ENCODE measurements at regions not wholly inside any gene's neighbourhood (a gene's known extent, or its start where the extent isn't known, plus 50 kb on each side); places are given as distances from the start of the nearest gene placed in this dataset.
"Not testable (repeated sequence)": the region's sequence is repeated elsewhere in the genome, so short reads cannot be mapped to it uniquely, and the experiment has no call there.

DNA sequence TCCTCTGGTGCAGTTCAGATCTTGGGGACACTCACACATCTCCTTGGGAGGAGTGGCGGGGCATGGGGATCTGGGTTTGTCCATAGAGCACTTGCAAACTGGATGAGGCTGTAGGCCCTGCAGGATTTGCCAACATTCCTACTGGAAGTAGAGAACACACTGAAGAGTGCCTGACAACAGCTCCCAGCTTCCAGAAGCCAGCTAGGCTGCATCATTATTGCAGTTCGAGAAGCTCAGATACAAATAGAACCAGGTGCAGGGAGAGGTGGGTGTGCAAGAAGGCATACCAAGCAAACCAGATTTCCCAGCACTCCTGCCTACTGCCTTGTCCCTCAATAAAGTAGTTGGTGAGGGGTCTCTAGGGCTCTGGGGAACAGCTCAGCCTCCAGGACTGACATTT lies 52.5 kb downstream of the RHOB start:
- TF ChIP-seq, protein P1, sequence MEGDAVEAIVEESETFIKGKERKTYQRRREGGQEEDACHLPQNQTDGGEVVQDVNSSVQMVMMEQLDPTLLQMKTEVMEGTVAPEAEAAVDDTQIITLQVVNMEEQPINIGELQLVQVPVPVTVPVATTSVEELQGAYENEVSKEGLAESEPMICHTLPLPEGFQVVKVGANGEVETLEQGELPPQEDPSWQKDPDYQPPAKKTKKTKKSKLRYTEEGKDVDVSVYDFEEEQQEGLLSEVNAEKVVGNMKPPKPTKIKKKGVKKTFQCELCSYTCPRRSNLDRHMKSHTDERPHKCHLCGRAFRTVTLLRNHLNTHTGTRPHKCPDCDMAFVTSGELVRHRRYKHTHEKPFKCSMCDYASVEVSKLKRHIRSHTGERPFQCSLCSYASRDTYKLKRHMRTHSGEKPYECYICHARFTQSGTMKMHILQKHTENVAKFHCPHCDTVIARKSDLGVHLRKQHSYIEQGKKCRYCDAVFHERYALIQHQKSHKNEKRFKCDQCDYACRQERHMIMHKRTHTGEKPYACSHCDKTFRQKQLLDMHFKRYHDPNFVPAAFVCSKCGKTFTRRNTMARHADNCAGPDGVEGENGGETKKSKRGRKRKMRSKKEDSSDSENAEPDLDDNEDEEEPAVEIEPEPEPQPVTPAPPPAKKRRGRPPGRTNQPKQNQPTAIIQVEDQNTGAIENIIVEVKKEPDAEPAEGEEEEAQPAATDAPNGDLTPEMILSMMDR (IDR thresholded peaks at IDR 0.05) = no peak
- Histone ChIP-seq H3K9me3 (no peaks in the 10 kb centered on the region), H3K4me1 (no peaks in the 10 kb centered on the region), H3K4me3 (no peak overlapping the region), H3K27me3 (no peaks in the 10 kb centered on the region), H3K36me3 (no peaks in the 10 kb centered on the region), H3K27ac (no peak overlapping the region)
- no peak for DNase-seq
- ATAC-seq = no peak
- intact Hi-C loops (cut with DNase I) = no loop called here

DNA sequence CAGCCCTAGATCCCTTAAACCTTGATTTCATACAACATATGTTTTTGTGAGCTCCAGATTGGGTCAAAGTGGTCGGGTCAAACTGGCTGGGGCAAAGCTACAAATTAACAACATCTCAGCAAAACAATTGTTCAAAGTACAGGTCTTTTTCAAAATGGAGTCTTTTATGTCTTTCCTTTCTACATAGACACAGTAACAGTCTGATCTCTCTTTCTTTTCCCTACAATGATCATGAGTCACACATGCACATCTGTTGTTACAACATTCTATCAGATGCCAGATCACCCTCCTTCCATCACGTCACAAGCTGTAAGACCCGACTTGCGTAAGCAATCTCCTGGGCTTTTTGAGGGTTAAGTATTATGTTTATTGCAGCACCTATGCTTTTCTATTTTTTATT lies 55.1 kb downstream of the RHOB start:
- H3K27me3 ChIP-seq = no peaks in the 10 kb centered on the region
- DNase-seq (no peak), ATAC-seq (no peak)
- intact Hi-C loops (cut with DNase I) = no loop called here
- no peaks in the 10 kb centered on the region for H3K9me3 ChIP-seq
- no peaks in the 10 kb centered on the region for H3K4me1 ChIP-seq
- H3K27ac ChIP-seq = no peak overlapping the region
- no peak overlapping the region for H3K4me3 ChIP-seq
- no peaks in the 10 kb centered on the region for H3K36me3 ChIP-seq
- TF ChIP-seq, protein P1 (IDR thresholded peaks at IDR 0.05) = no peak

DNA sequence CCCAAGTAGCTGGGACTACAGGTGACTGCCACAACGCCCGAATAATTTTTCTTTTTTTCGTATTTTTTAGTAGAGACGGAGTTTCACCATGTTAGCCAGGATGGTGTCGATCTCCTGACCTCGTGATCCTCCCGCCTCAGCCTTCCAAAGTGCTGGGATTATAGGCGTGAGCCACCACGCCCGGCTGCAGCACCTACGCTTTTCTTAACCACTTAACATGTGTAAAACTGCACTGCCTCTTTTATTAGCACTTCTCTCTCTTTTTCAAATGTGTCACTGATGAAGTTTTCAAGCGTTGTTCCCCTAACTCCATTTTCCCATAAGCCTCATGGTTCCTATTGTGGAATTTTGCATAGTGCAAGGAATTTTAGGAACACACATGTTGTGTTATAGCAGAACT lies 55.6 kb downstream of the RHOB start:
- H3K4me3 ChIP-seq; DNase-seq; intact Hi-C loops (cut with DNase I); H3K36me3 ChIP-seq; H3K27me3 ChIP-seq; H3K9me3 ChIP-seq; H3K27ac ChIP-seq; ATAC-seq; H3K4me1 ChIP-seq: not testable (repeated sequence)

DNA sequence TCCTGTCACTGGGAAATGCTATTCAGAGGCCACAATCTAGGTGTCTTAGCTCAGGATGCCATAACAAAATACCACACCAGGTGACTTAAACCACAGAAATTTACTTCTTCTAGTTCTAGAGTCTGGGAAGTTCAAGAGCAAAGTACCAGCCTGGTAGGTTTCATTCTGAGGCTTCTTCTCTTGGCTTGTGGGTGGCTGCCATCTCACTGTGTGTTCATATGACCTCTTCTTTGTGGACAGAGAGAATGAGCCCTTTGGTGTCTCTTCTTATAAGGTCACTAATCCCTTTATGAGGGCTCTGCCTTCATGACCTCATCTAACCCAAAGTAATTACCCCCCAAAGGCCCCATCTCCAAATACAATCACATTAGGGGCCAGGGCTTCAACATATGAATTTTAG lies 57.3 kb downstream of the RHOB start:
- DNase-seq (no peak), ATAC-seq (no peak)
- TF ChIP-seq, protein P1 (IDR thresholded peaks at IDR 0.05) = no peak
- no peaks in the 10 kb centered on the region for H3K27me3 ChIP-seq
- H3K36me3 ChIP-seq = no peaks in the 10 kb centered on the region
- H3K9me3 ChIP-seq = no peaks in the 10 kb centered on the region
- intact Hi-C loops (cut with DNase I) = no loop called here
- H3K4me1 ChIP-seq = no peaks in the 10 kb centered on the region
- no peak overlapping the region for H3K27ac ChIP-seq
- H3K4me3 ChIP-seq = no peak overlapping the region

DNA sequence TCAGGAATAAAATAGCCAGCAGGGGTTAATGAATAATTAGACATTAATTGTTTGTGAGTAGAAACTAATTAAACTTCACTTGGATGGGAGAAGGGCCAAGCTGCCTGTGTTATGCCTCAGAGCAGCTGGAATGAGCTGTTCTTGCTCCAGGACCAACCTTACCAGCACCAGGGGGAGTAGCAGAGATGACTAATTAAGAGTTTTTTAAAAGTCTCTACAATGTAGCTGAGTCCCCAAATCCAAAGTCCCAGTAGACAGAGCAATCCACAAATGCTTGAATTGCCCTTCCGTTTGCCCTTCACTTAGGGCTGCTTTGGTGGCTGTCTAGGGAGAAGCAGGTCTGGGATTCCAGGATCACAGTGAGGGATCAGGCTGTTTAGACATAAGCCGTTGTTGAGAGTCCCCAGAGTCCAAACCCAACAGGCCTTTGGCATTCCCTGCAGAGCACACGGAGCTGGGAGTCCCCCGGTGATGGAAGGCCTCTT lies 59.4 kb downstream of the RHOB start:
- TF ChIP-seq, protein P1 (IDR thresholded peaks at IDR 0.05) = no peak
- Histone ChIP-seq H3K9me3 (no peaks in the 10 kb centered on the region), H3K27ac (no peak overlapping the region), H3K4me3 (no peak overlapping the region), H3K4me1 (no peaks in the 10 kb centered on the region), H3K36me3 (no peaks in the 10 kb centered on the region), H3K27me3 (no peaks in the 10 kb centered on the region)
- intact Hi-C loops (cut with DNase I) = no loop called here
- ATAC-seq (no peak), DNase-seq (no peak)

DNA sequence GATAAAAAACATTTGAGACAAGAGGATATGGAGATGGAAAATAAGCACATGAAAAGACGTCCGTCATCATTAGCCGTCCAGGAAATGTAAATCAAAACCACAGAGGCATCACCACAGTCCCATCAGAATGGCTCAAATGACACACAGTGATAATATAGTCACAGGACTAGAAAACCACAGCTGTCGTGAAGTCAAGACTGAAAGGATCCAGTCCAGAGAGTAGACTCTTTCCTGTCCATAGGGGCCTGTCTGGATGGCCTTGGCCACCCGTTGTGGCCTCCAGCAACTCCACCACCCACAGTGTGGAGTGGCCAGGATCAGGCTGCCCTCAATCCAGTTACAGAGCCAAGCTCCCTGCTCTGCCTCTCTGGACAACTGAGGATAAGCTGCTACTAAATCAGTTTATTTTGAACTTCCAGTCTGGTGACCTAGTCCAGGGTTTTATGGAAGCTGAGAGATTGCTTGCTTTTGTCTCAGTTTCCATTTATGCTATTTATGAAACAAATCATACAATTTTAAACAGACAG lies 60.4 kb downstream of the RHOB start:
- DNase-seq = no peak
- Histone ChIP-seq H3K36me3 (no peaks in the 10 kb centered on the region), H3K4me1 (no peaks in the 10 kb centered on the region), H3K27ac (no peak overlapping the region), H3K9me3 (no peaks in the 10 kb centered on the region), H3K27me3 (no peaks in the 10 kb centered on the region), H3K4me3 (no peak overlapping the region)
- TF ChIP-seq, protein P1 (IDR thresholded peaks at IDR 0.05) = no peak
- intact Hi-C loops (cut with DNase I) = no loop called here
- no peak for ATAC-seq
